ENCODE measurements at regions not wholly inside any gene's neighbourhood (a gene's known extent, or its start where the extent isn't known, plus 50 kb on each side); places are given as distances from the start of the nearest gene placed in this dataset.

- Histone ChIP-seq H3K9ac (ENCODE audit: control insufficient read depth, extremely low read depth, insufficient read depth, low read length) (no peak overlapping the region), H3K4me3 (ENCODE audit: control insufficient read depth in 2 of 3, extremely low read depth in 1 of 3, insufficient read depth in 2 of 3, low read depth in 1 of 3, low read length in 3 of 3) (no peak overlapping the region), H3K9me3 (ENCODE audit: control insufficient read depth, low read depth, low read length) (no peaks in the 10 kb centered on the region), H4K20me1 (ENCODE audit: control insufficient read depth, extremely low read depth, insufficient read depth, low read length) (no peaks in the 10 kb centered on the region), H3K36me3 (ENCODE audit: control insufficient read depth in 2 of 2, extremely low read depth in 1 of 2, insufficient read depth in 2 of 2, low read length in 2 of 2) (no peaks in the 10 kb centered on the region), H3K9me1 (ENCODE audit: control insufficient read depth, extremely low read depth, insufficient read depth, low read length) (no peaks in the 10 kb centered on the region), H3K27me3 (ENCODE audit: control insufficient read depth, extremely low read depth, insufficient read depth, low read length) (no peaks in the 10 kb centered on the region), H2AFZ (ENCODE audit: control insufficient read depth, low read length) (no peak overlapping the region), H3K79me2 (ENCODE audit: control insufficient read depth, insufficient read depth, low read length) (no peaks in the 10 kb centered on the region), H3K4me2 (ENCODE audit: control insufficient read depth, extremely low read depth, insufficient read depth, low read depth, low read length) (no peak overlapping the region), H3K4me1 (ENCODE audit: control insufficient read depth, extremely low read depth, insufficient read depth, low read length) (no peaks in the 10 kb centered on the region), H3K27ac (ENCODE audit: control insufficient read depth, insufficient read depth, low read length) (no peak overlapping the region)
- TF ChIP-seq EZH2 (IDR thresholded peaks at IDR 0.05; ENCODE audit: low read length) (no peak), CTCF (optimal IDR thresholded peaks at IDR 0.05 in 1 of 3, IDR thresholded peaks at IDR 0.05 in 1 of 3, conservative IDR thresholded peaks at IDR 0.05 in 1 of 3; ENCODE audit: extremely low read depth in 1 of 3, insufficient read depth in 2 of 3, low read length in 3 of 3) (no peak)
- dilution Hi-C loops (cut with MboI; ENCODE audit: extremely low pct_ligation_motif_present, low sequenced_read_pairs) = no loop called here
- no peak for DNase-seq (ENCODE audit: low read depth, low spot score)
- FAIRE-seq = no peak
These were observed 312.1 kb upstream of the DEFB112 start for GRCh38 chr6:50361641-50362331.

GRCh38 chr6:50362706-50363105, 313.0 kb upstream of the DEFB112 start:
- no peak overlapping the region for H2AFZ ChIP-seq (ENCODE audit: control insufficient read depth, low read length)
- no peaks in the 10 kb centered on the region for H3K36me3 ChIP-seq (ENCODE audit: control insufficient read depth in 2 of 2, extremely low read depth in 1 of 2, insufficient read depth in 2 of 2, low read length in 2 of 2)
- H3K9me1 ChIP-seq (ENCODE audit: control insufficient read depth, extremely low read depth, insufficient read depth, low read length) = no peaks in the 10 kb centered on the region
- no peaks in the 10 kb centered on the region for H3K79me2 ChIP-seq (ENCODE audit: control insufficient read depth, insufficient read depth, low read length)
- no peak overlapping the region for H3K4me2 ChIP-seq (ENCODE audit: control insufficient read depth, extremely low read depth, insufficient read depth, low read depth, low read length)
- no peaks in the 10 kb centered on the region for H4K20me1 ChIP-seq (ENCODE audit: control insufficient read depth, extremely low read depth, insufficient read depth, low read length)
- FAIRE-seq = no peak
- no peaks in the 10 kb centered on the region for H3K27me3 ChIP-seq (ENCODE audit: control insufficient read depth, extremely low read depth, insufficient read depth, low read length)
- H3K4me1 ChIP-seq (ENCODE audit: control insufficient read depth, extremely low read depth, insufficient read depth, low read length) = no peaks in the 10 kb centered on the region
- H3K9me3 ChIP-seq (ENCODE audit: control insufficient read depth, low read depth, low read length) = no peaks in the 10 kb centered on the region
- H3K27ac ChIP-seq (ENCODE audit: control insufficient read depth, insufficient read depth, low read length) = no peak overlapping the region
- dilution Hi-C loops (cut with MboI; ENCODE audit: extremely low pct_ligation_motif_present, low sequenced_read_pairs) = no loop called here
- TF ChIP-seq EZH2 (IDR thresholded peaks at IDR 0.05; ENCODE audit: low read length) = no peak
- TF ChIP-seq CTCF (optimal IDR thresholded peaks at IDR 0.05 in 1 of 3, IDR thresholded peaks at IDR 0.05 in 1 of 3, conservative IDR thresholded peaks at IDR 0.05 in 1 of 3; ENCODE audit: extremely low read depth in 1 of 3, insufficient read depth in 2 of 3, low read length in 3 of 3) = no peak
- H3K9ac ChIP-seq (ENCODE audit: control insufficient read depth, extremely low read depth, insufficient read depth, low read length) = no peak overlapping the region
- H3K4me3 ChIP-seq (ENCODE audit: control insufficient read depth in 2 of 3, extremely low read depth in 1 of 3, insufficient read depth in 2 of 3, low read depth in 1 of 3, low read length in 3 of 3) = no peak overlapping the region
- no peak for DNase-seq (ENCODE audit: low read depth, low spot score)

All from keratinocyte (primary cell).